Cardiac muscle cell (in vitro differentiated cells and primary cell): ENCODE measurements at regions not wholly inside any gene's neighbourhood (a gene's known extent, or its start where the extent isn't known, plus 50 kb on each side); places are given as distances from the start of the nearest gene placed in this dataset.

ENCODE experiments used
- DNase-seq, 2 donors: peaks; one replicate each; pipeline versions ENCODE4 v3.0.0 to v3.0.0-alpha.2; 2010 to 2017; ENCODE audit warnings: low read depth in 1 of 2, low spot score in 1 of 2
- H3K27ac ChIP-seq: fragments of 200-600 bp; sonication (generic); 2 replicates; pipeline ENCODE4 v1.5.1; 2016
- H3K27me3 ChIP-seq: fragments of 200-600 bp; sonication (generic); 2 replicates; pipeline ENCODE4 v1.6.0; 2016; ENCODE audit warnings: control low read depth
- H3K36me3 ChIP-seq: fragments of 200-600 bp; sonication (generic); 2 replicates; pipeline ENCODE4 v1.5.1; 2016; ENCODE audit warnings: control low read depth
- H3K4me1 ChIP-seq: fragments of 200-600 bp; sonication (generic); 2 replicates; pipeline ENCODE4 v1.8.1; 2017; ENCODE audit warnings: low read depth, mild to moderate bottlenecking, mixed run types
- H3K4me3 ChIP-seq: fragments of 200-600 bp; sonication (generic); 2 replicates; pipeline ENCODE4 v1.5.1; 2016; ENCODE audit warnings: mild to moderate bottlenecking
- H3K9me3 ChIP-seq: fragments of 200-600 bp; sonication (generic); 2 replicates; pipeline ENCODE4 v1.5.1; 2017; ENCODE audit warnings: low read depth, mild to moderate bottlenecking, control low read depth
- CTCF ChIP-seq: IDR thresholded peaks from 2 replicates; pipeline ENCODE4 v1.5.1; 2012; ENCODE audit warnings: low read depth, mild to moderate bottlenecking, low read length

- DNase-seq = no peak
- no peak for TF ChIP-seq CTCF
- Histone ChIP-seq H3K4me1 (no peaks in the 10 kb centered on the region), H3K27me3 (no peaks in the 10 kb centered on the region), H3K36me3 (no peaks in the 10 kb centered on the region), H3K27ac (no peak overlapping the region), H3K9me3 (no peaks in the 10 kb centered on the region), H3K4me3 (no peak overlapping the region)
These were observed 287.3 kb upstream of the GBE1 start for GRCh38 chr3:82048711-82049110.

- Histone ChIP-seq H3K9me3 (no peaks in the 10 kb centered on the region), H3K27ac (no peak overlapping the region), H3K36me3 (no peaks in the 10 kb centered on the region), H3K4me3 (no peak overlapping the region), H3K4me1 (no peaks in the 10 kb centered on the region), H3K27me3 (no peaks in the 10 kb centered on the region)
- no peak for TF ChIP-seq CTCF
- no peak for DNase-seq
These were observed 283.7 kb upstream of the GBE1 start for GRCh38 chr3:82044930-82045705.

GRCh38 chr3:82038556-82038955 is 277.1 kb upstream of the GBE1 start:
- Histone ChIP-seq H3K36me3 (no peaks in the 10 kb centered on the region), H3K4me1 (no peaks in the 10 kb centered on the region), H3K9me3 (no peaks in the 10 kb centered on the region), H3K27ac (no peak overlapping the region), H3K27me3 (no peaks in the 10 kb centered on the region), H3K4me3 (no peak overlapping the region)
- no peak for TF ChIP-seq CTCF
- DNase-seq = no peak

- Histone ChIP-seq H3K4me1 (no peaks in the 10 kb centered on the region), H3K36me3 (no peaks in the 10 kb centered on the region), H3K27me3 (no peaks in the 10 kb centered on the region), H3K4me3 (no peak overlapping the region), H3K27ac (no peak overlapping the region), H3K9me3 (no peaks in the 10 kb centered on the region)
- no peak for DNase-seq
- no peak for TF ChIP-seq CTCF
These were observed 271.7 kb upstream of the GBE1 start for GRCh38 chr3:82033186-82033585.

- H3K27me3 ChIP-seq = no peaks in the 10 kb centered on the region
- no peak overlapping the region for H3K4me3 ChIP-seq
- no peak overlapping the region for H3K27ac ChIP-seq
- no peak for TF ChIP-seq CTCF
- no peaks in the 10 kb centered on the region for H3K9me3 ChIP-seq
- H3K4me1 ChIP-seq = no peaks in the 10 kb centered on the region
- no peak for DNase-seq
- no peaks in the 10 kb centered on the region for H3K36me3 ChIP-seq
These were observed 270.2 kb upstream of the GBE1 start for GRCh38 chr3:82031596-82031995.
